ENCODE measurements at regions not wholly inside any gene's neighbourhood (a gene's known extent, or its start where the extent isn't known, plus 50 kb on each side); places are given as distances from the start of the nearest gene placed in this dataset.

- DNase-seq, result no peak
Observed at GRCh38 chr10:29962166-29962850, 97.1 kb downstream of the JCAD start.

GRCh38 chr10:29961351-29961750, 98.0 kb downstream of the JCAD start:
- no peak for DNase-seq

GRCh38 chr10:29960261-29960660, 99.1 kb downstream of the JCAD start:
- no peak for DNase-seq

- DNase-seq, result no peak
Observed at GRCh38 chr10:29959586-29959985, 99.8 kb downstream of the JCAD start.

GRCh38 chr10:29958440-29958839, 100.9 kb downstream of the JCAD start:
- no peak for DNase-seq

- peak; percentile 7 for DNase-seq
Observed at GRCh38 chr10:29957907-29958331, 101.5 kb downstream of the JCAD start.

- no peak for DNase-seq
Observed at GRCh38 chr10:29957236-29957635, 102.2 kb downstream of the JCAD start.

GRCh38 chr10:29956335-29956924, 103.0 kb downstream of the JCAD start:
- DNase-seq, result no peak

- DNase-seq, result no peak
Observed at GRCh38 chr10:29955329-29955935, 104.0 kb downstream of the JCAD start.

- no peak for DNase-seq
Observed at GRCh38 chr10:29951441-29951931, 107.9 kb downstream of the JCAD start.

- no peak for DNase-seq
Observed at GRCh38 chr10:29950391-29950790, 109.0 kb downstream of the JCAD start.

- DNase-seq, result no peak
Observed at GRCh38 chr10:29949411-29950011, 109.9 kb downstream of the JCAD start.

- no peak for DNase-seq
Observed at GRCh38 chr10:29948881-29949355, 110.5 kb downstream of the JCAD start.

- no peak for DNase-seq
Observed at GRCh38 chr10:29947701-29948060, 111.7 kb downstream of the JCAD start.

- DNase-seq, result no peak
Observed at GRCh38 chr10:29946953-29947700, 112.3 kb downstream of the JCAD start.

- DNase-seq, result no peak
Observed at GRCh38 chr10:29946614-29946952, 112.8 kb downstream of the JCAD start.

GRCh38 chr10:29941476-29941875, 117.9 kb downstream of the JCAD start:
- DNase-seq, result no peak

GRCh38 chr10:29932991-29933390, 126.4 kb downstream of the JCAD start:
- DNase-seq, result no peak

GRCh38 chr10:29931833-29932232, 127.6 kb downstream of the JCAD start:
- no peak for DNase-seq

- DNase-seq, result no peak
Observed at GRCh38 chr10:29929006-29929405, 130.4 kb downstream of the JCAD start.

- no peak for DNase-seq
Observed at GRCh38 chr10:29926693-29927048, 132.7 kb downstream of the JCAD start.

GRCh38 chr10:29925771-29926692, 133.4 kb downstream of the JCAD start:
- DNase-seq, result no peak

Data from DMS79 (cell line).